ENCODE measurements at regions not wholly inside any gene's neighbourhood (a gene's known extent, or its start where the extent isn't known, plus 50 kb on each side); places are given as distances from the start of the nearest gene placed in this dataset.
"Not testable (repeated sequence)": the region's sequence is repeated elsewhere in the genome, so short reads cannot be mapped to it uniquely, and the experiment has no call there.

DNA sequence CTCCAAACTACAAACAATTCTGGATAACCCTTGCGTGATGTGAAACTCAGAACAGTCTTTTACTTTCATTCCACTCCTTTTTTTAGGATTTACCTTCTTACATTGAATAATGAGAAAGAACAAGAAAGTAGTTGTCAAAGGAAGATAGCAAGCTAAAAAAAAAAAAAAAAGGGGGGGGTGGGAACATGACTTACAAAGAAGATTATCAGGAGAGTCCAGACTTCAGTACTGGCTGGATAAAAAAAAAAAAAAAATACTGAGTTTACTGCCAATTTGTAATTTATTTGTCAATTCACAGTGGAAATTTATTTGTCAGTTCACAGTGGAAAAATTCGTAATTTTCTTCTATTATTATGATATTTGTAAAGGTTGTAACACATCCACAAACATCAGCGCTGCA, 792.4 kb upstream of the SLITRK5 start:
- DNase-seq = no peak

DNA sequence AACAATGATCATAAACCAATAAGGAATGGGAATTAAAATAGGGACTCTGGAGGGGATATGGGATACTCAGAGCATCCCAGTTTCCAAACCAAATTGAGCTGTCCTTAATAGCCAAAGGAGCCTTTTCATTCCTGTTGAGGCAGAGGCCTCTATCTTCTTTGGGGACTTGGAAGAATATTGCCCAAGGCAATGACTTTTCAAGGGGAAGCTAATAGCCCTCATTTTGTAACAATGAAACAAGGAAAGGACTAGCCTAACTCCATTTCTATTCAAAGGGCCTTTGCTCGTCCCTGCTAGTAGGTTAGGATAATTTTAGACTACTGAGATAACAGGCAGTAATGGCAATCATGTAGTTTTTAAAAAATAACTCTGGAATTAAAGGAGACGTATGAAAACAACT, 789.8 kb upstream of the SLITRK5 start:
- DNase-seq = no peak

DNA sequence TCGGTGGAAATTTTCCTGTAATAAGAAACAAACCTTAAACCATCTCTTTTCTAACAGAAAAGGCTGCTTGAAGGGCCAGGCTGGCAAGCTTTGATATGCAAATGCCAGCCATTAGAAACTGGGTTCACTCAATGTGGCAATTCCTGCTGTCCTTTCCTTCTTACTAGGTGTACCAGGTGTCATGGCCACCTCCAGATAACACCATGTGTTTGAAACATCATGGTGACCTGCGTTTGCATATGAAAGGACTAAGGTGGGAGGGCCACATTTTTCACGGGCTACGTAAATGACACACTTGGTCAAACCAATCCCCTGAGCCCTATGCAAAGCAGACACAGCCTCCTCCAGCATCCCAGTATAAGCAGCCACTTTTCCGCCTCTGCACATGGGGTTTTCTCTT, 789.1 kb upstream of the SLITRK5 start:
- no peak for DNase-seq

DNA sequence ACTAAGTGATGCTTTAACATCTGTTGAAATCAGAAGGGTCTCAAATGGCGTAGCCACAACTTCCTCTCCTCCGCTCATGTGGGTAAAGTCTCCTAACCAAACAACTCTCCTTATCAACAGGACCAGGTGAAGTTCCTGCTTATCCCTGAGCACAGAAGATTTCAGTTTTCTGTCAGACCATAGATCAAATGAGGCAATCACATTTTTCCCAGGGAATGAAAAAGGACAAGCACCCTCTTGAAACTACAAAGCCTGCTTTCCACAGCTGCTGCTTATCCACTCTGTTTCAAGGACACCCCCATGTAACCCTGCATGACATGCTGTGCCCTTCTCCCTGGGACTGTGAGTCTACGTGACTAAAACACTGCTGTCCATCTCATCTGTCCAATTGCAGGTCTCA, 788.3 kb upstream of the SLITRK5 start:
- no peak for DNase-seq

DNA sequence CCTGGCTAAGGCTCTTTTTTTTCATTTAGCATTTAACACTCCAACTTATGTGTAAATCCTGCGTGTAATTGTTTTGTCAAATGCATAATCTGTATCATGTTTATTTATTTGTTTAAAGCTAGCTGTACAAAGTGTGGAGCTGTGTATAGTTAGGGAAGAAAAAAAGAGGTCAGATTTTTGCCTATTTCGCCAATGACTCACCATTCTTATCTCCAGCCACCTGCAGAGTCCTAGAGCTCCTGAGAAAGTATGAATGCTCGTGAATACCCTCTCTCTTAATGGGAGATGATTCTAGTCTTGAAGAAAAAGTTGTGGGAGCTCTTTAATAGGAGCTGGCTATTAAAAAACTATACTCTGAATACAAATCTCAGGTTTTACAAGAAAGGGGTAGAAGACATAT, 778.8 kb upstream of the SLITRK5 start:
- no peak for DNase-seq

DNA sequence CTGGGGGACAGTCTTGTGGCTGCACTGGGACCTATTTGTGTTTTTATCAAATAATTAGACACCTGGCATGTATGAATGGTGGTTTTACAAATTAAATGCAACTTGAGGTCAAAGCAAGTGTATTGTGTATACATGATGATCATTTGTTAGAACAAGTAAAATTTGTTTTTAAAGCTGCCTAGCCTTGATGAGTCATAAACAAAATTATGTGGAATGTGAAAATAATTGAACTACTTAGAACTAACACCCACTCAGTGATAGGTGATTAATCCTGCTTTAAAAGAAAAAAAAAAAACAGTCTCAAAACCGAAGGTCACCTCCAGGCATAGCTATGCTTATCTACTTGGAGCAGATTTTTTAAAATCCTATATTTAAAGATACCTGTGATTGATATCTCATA, 770.3 kb upstream of the SLITRK5 start:
- DNase-seq = no peak

DNA sequence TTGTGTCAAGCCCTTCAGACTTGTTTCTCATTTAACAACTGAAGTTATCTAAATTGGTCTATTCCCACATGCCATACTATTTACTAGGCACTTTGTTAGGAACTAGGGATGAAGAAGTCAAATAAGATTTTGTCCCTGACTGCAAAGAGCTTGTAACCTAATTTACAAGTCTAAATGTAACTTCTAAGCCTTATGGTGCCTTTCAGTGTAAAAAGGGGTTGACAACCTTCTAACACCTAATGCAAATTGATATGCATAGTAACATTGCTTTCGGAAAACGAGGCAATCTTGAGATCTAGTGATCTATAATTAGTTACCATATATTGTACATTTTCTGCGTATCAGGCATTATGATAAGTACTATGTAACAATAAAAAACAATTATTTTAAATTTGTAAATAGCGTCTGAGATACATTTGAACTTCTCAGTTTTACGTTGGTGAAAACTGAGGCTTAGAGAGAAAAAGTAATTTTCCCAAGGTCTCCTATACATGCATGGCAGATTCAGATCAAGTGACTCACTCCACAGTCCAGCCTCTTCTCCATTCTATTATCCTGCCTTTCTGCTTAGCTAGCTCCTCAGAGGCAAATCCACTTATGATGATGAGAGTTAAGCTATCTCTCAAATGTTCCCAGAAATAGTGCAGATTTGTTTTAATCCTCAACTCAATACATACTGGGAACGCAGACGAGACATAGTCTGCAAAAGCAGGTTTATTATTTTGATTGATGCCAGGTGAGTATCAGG, 764.9 kb upstream of the SLITRK5 start:
- DNase-seq = no peak

DNA sequence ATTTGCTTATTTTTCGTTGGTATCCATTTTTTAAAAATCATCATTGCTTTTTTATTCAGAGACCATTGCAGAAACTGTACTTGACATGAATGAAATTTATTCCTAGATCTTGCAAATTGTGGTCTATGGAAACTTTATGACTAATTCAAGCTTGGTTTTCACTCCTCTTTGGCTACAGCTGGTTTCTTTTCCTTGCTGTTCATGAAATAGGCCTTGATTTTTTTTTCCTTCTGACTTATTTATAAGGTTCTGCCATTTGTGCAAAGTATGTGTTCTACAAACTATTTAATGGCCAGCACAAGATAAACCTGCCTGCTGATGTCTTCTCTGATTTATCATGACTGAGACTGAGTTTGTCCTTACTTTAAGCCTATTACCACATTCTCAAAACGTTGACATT, 764.0 kb upstream of the SLITRK5 start:
- DNase-seq = no peak

DNA sequence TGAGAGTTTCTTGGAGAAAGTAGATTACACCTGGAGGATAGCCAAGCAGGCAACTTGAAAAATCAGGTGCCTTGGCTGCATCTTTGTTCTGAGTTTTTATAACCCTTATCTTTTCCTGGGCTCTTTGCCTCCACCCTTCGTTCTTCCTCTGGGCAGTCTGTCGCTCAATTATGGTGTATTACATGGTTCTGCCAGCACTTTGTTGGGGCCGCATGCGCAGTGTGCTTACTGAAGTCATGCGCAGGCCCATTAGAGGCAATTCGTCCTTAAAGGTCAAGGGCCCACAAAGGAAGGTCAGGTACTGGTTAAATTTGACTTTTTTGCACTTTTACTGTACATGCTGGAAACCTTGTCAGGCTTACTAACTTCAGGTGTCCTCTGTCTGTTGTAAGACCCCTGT, 761.9 kb upstream of the SLITRK5 start:
- DNase-seq = no peak

DNA sequence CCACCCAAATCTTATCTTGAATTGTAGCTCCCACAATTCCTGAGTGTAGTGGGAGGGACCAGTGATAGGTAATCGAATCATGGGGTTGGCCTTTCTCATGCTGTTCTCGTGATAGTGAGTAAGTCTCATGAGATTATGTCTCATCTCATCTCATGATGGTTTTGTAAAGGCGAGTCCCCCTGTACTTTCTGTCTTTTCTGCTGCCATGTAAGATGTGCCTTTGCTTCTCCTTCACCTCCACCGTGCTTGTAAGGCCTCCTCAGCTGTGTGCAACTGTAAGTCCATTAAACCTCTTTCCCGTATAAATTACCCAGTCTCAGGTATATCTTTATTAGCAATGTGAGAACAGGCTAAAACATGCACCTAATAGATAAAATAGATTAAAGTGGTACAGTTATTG, 756.4 kb upstream of the SLITRK5 start:
- DNase-seq = no peak

DNA sequence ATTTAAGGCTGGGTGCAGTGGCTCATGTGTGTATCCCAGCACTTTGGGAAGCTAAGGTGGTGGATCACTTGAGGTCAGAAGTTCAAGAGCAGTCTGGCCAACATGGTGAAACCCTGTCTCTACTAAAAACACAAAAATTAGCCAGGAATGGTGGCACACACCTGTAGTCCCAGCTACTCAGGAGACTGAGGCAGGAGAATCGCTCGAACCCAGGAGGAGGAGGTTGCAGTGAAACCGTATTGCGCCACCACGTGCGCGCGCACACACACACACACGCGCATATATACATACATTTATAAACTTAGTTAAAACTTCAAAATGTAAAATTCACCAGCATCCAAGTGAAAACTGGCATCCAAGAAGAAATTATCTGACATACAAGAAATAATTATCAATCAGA, 753.7 kb upstream of the SLITRK5 start:
- DNase-seq = not testable (repeated sequence)

DNA sequence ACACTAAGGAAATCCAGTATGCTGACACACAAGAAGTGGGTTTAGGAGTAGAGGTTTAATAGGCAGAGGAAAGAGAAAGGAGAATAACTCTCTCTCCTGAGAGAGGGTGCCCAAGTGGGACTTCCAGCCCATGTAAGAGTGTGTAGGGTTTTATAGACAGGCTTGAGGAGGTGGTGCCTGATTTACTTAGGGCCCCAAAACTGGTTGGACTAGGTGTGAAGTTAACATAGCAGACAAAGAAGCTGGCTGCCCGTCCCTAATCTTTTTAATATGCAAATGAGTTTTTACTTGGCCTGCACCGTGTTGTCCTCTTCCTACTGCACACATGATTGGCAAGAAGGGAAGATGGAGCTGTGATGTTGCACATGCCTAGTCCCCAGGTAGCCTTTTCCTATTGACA, 752.5 kb upstream of the SLITRK5 start:
- DNase-seq = no peak

DNA sequence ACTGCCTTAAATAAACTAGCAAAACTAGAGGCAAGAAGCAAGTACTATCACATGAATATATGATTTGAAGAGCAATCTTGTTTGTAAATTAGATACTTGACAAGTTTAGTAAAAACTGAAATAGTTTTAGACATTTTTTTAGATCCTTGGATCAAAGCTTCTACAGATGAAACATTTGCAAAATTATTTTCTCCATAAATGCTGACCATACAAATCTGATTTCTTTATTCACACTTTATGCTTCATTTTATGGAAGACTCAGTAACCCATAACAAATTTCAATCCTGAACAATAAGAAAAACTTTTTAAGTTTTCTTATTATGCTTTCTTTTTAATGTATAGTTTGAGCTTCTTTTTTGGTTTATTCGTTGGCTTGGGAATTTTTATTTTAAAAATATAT, 750.2 kb upstream of the SLITRK5 start:
- no peak for DNase-seq

DNA sequence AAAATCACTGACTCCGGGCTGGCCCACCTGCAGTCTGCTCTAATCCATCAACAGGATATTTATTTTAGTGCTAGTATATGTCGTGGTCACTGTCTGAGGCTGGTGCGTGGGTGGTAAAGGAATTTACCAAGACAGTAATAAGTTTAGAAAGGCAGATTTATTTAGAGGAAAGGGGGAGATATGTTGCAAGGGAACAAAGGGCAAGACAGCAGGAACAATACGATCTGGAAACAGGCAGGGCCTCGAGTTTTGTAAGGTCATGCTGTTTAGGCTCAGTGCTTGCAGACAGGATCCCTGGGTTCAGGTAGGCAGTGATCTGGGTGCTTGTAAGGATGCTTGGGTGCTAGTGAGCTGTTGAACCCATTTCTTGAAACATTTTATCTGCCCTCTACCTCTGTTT, 748.2 kb upstream of the SLITRK5 start:
- no peak for DNase-seq

DNA sequence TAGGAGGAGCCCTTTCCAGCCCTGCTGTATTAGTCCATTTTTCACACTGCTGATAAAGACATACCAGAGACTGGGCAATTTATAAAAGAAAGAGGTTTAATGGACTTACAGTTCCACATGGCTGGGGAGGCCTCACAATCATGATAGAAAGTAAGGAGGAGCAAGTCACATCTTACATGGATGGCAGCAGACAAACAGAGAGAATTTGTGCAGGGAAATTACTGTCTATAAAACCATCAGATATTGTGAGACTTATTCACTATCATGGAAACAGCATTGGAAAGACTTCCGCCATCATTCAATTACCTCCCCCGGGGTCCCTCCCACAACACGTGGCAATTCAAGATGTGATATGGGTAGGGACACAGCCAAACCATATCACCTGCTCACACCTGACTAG, 744.3 kb upstream of the SLITRK5 start:
- DNase-seq = not testable (repeated sequence)

DNA sequence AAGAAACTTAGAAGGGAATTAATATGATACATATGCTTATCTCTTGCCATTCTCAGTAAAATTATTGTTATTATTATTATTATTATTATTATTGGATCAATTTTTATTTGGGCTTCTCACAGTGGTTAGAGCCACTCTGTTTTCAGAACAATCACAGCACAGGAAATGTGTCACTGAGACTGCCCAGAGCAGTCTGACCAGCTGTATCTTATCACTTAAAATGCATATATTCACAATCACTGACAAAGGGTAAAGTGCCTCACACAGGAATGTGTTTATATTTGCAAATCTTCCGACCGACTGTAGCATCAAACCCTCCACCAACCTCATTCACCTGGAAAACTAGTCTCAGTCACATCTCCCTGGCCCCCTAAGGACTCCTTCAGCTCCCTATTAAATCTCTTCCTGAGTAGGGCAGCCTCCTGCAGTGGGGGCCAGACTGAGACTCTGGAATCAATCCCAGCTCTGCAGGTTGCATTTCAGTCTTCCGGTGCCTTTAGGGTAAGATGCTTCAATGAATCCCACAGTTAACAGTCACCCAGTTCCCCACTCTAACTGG, 738.3 kb upstream of the SLITRK5 start:
- DNase-seq = no peak

DNA sequence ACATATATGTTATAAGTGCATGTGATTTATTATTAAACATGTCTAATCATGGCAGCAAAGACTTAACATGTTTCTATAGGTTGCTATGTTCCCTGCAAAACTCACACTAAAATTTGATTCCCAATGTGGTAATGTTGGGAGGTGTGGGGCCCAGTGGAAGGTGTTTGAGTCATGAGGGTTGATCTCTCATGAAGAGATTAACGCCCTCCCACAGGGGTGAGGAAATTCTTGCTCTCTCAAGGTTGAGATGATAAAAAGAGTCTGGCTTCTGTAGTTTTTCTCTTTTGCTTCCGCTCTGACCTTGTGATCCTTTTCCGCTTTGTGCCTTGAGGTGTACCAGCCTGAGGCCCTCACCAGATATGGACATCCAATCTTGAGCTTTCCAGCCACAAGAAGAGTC, 737.5 kb upstream of the SLITRK5 start:
- no peak for DNase-seq

DNA sequence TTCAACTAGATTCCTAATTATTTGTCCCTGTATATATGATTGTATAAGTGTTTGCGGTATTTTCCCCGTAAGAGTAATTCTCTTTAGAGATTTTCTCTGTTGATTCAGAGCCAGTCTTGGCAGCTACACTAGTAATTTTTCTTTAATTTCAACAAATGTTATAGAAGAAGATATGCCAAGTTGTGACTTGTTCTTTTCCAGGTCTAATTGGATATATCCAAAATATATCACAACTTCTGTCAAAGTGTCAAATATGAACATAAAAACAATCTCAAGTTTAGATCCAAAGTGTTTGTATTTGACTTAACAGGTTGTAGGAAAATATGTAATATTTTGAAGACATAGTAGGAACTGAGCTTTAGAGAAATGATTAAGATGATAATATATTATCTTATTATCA, 733.9 kb upstream of the SLITRK5 start:
- no peak for DNase-seq

DNA sequence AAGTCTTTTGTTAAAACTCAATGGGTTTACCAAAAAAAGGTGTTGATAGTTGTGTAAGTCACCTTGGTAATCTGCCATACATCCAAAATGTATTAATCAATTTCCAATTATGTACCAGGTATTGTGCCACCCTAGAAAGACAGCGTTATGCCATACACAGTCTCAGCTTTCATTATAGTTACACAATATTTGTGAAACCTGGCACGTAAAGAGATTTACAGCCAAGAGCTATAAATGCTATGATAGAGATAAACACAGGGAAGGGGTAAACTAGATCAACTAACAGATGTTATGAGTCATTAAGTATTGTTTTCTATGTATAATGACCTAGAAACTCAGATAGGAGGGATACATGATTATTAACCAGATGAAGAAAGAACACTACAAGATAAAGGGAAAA, 725.6 kb upstream of the SLITRK5 start:
- no peak for DNase-seq

DNA sequence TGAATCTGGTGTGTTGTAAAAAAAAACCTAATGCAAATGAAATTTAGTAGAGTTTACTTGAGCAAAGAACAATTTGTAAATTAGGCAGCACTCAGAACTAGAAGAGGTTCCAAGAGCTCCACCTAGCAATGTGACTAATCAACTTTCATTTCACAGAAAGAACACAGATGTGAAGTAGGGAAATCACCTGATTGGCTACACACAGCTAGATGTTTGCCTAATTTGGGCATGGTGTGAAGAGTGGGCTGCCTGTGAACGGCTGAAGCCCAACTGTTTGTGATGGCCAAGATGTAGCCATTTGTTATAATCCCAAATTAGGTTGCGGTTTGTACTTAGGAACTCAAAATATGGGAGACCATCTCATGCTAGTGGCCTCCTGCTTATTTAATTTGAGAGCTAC, 724.4 kb upstream of the SLITRK5 start:
- no peak for DNase-seq

DNA sequence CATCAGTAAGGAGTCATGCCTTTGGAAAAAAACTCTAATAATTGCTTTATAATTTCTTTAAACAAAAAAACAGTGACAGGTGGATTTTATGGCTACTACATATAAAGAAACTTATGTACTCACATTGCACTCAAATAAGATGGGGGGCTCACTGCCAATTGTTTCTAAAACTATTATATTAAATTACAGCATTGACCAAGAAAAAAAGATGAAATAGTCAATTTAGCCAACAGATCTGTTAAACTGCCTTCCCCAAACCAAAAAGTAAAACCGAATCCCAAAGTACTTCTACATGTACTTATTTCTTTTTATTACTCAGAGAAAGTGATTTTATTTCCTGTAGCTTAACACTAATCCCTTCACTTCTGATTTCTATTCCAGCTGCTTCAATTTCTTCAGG, 716.8 kb upstream of the SLITRK5 start:
- DNase-seq = no peak

DNA sequence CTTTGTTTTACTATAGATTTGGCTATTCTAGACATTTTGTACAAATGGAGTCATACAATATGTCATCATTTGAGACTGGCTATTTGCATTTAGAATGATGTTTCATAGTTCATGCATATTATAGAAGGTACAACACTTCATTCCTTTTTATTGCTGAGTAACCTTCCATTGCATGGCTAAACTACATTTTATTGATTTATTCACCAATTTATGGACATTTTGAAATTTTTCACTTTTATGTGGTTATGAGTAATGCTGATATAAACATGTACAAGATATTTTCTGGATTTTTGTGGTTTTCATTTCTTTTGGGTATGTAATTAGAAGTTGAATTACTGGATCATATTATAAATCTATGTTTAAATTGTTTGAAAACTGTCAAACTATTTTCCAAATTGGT, 710.3 kb upstream of the SLITRK5 start:
- DNase-seq = no peak

DNA sequence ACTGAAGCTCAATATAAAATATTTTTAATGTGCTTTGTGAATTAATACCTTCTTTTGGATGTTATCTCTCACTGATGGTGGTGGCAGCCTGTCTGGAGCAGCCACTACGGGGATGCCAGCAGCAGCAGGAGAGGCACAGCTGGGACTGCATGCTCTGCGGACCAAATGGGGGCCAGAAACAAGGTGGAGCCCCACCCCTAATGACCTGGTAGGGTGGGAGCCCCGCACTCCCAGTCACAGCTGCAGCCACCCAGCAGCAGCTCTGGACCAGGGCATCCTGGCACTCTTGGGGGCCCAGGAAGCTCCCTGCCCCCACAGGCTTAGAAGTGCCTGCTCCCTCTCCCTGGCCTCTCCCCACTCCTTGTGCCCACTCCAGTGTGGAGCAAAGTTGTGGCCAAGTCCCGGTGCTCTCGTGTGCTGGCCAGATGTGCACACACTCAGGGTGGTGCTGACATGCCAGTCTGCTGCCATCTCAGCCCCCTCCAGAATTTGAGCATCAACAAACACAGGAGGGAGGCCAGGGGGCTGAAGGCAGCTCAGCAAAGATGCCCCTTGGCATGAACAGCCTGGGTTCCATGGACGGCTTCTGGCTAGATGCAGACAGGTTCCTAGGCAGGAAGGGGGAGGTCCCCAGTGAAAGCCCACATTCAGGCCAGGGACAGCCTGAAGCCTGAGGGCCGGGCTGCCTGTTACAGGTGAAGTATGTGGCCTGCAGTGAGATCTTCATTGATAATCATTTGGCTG, 696.7 kb upstream of the SLITRK5 start:
- DNase-seq = no peak

DNA sequence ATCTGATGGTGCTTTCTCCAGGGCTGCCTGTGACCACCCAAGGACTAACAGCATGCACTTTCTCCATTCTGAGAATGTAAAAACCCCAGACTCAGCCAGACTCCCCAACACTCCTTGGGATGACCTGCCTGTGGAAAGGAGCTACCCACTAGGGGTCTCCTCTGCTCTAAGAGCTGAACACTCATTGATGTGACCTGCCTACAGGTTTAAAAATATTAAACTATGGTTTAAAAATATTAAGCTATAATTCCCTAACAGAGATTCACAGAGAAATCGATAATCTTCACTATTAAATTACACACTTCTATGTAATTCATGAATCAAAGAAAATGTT, 696.2 kb upstream of the SLITRK5 start:
- no peak for DNase-seq
